SK-N-MC (cell line): ENCODE measurements at regions not wholly inside any gene's neighbourhood (a gene's known extent, or its start where the extent isn't known, plus 50 kb on each side); places are given as distances from the start of the nearest gene placed in this dataset.

Experiments
- DNase-seq: peaks from one replicate; pipeline ENCODE4 v3.0.0-alpha.2; 2011; ENCODE audit warnings: low read depth, low spot score
- H3K27ac ChIP-seq: fragments of 200-600 bp; sonication (generic); 2 replicates; pipeline ENCODE4 v1.5.1; 2016; ENCODE audit warnings: mixed run types
- H3K36me3 ChIP-seq: fragments of 200-600 bp; sonication (generic); 2 replicates; pipeline ENCODE4 v1.6.1; 2017; ENCODE audit warnings: antibody characterized with exemption, low read length, mixed read lengths; ENCODE audit not compliant: insufficient read depth
- H3K4me3 ChIP-seq: fragments of 200-600 bp; sonication (generic); 2 replicates; pipeline ENCODE4 v1.5.1; 2016
- H3K9ac ChIP-seq: fragments of 200-600 bp; sonication (generic); 2 replicates; pipeline ENCODE4 v1.8.0; 2017; ENCODE audit warnings: mixed run types, mixed read lengths; ENCODE audit not compliant: insufficient read length
- H3K9me3 ChIP-seq: fragments of 200-600 bp; sonication (generic); 2 replicates; pipeline ENCODE4 v1.6.1; 2017; ENCODE audit warnings: low read depth, mild to moderate bottlenecking, antibody characterized with exemption, low read length, moderate library complexity, mixed read lengths
- EZH2 ChIP-seq: fragments of 200-600 bp; sonication (generic); IDR thresholded peaks from one replicate; pipeline ENCODE4 v1.6.1; 2017; ENCODE audit warnings: antibody characterized with exemption
- FOXP2 ChIP-seq: optimal IDR thresholded peaks from 2 replicates; pipeline ENCODE3; 2011; ENCODE audit warnings: mild to moderate bottlenecking, moderate library complexity; ENCODE audit not compliant: insufficient read depth; ENCODE audit errors: extremely low read length, control extremely low read depth
- POLR2AphosphoS5 ChIP-seq: IDR thresholded peaks from 2 replicates; pipeline ENCODE4 v1.6.1; 2012; ENCODE audit warnings: mild to moderate bottlenecking, low read depth, low read length, borderline replicate concordance

- H3K4me3 ChIP-seq, result no peak overlapping the region
- H3K36me3 ChIP-seq, result no peaks in the 10 kb centered on the region
- no peaks in the 10 kb centered on the region for H3K9me3 ChIP-seq
- no peak overlapping the region for H3K27ac ChIP-seq
- H3K9ac ChIP-seq, result no peak overlapping the region
- no peak for TF ChIP-seq POLR2AphosphoS5
- no peak for TF ChIP-seq FOXP2
- no peak for TF ChIP-seq EZH2
- DNase-seq, result no peak
These were observed 586.5 kb upstream of the PTPRD start for GRCh38 chr9:11199335-11199734.

GRCh38 chr9:11204521-11204920, 591.7 kb upstream of the PTPRD start:
- TF ChIP-seq FOXP2, result no peak
- no peak for TF ChIP-seq POLR2AphosphoS5
- no peak for TF ChIP-seq EZH2
- no peak for DNase-seq
- Histone ChIP-seq H3K4me3 (no peak overlapping the region), H3K9me3 (no peaks in the 10 kb centered on the region), H3K27ac (no peak overlapping the region), H3K36me3 (no peaks in the 10 kb centered on the region), H3K9ac (no peak overlapping the region)

GRCh38 chr9:11206925-11207324, 594.1 kb upstream of the PTPRD start:
- no peak for DNase-seq
- H3K27ac ChIP-seq, result no peak overlapping the region
- no peaks in the 10 kb centered on the region for H3K36me3 ChIP-seq
- no peak for TF ChIP-seq POLR2AphosphoS5
- TF ChIP-seq EZH2, result no peak
- no peak for TF ChIP-seq FOXP2
- no peak overlapping the region for H3K4me3 ChIP-seq
- H3K9ac ChIP-seq, result no peak overlapping the region
- no peaks in the 10 kb centered on the region for H3K9me3 ChIP-seq

DNA sequence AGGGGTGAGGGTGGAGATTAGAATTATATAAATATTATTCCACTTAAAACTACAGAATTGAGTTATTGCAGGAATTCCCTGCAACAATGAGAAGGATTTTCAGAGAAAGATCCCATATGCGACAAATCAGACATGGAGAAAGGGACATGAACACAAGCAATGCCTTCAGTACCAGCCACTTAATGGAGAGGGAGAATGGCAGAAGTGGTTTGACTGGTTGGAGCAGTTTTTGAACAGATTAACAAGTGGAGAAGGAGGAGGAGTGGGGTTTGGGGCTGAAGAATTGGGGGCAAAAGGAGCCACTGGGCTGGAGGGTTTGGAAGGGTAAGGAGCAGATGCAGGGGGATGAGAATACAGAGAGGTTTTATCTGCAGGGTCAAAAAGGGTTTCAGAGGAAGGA, 620.9 kb upstream of the PTPRD start:
- no peak for TF ChIP-seq FOXP2
- TF ChIP-seq EZH2, result no peak
- TF ChIP-seq POLR2AphosphoS5, result no peak
- DNase-seq, result no peak
- Histone ChIP-seq H3K9ac (no peak overlapping the region), H3K9me3 (no peaks in the 10 kb centered on the region), H3K36me3 (no peaks in the 10 kb centered on the region), H3K27ac (no peak overlapping the region), H3K4me3 (no peak overlapping the region)

DNA sequence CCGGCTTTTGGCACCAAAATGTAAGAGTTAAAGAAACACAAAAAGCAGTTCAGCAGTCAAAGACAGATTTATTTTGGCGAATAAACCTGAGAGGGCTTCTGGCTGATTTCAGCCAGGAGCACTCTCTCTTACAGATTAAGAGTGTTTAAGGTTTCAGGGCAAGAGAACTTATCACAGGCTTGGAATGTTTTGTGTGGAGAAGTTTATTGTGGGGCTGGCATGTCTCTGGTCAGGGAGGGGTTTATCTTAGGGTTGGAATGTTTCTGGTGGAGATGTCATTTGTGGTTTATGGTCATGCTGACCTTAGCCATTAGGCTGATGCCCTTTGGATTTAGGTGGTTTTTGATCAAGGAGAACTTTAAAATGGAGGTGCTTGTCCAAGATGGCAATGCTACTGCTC, 622.3 kb upstream of the PTPRD start:
- Histone ChIP-seq H3K27ac (no peak overlapping the region), H3K9ac (no peak overlapping the region), H3K4me3 (no peak overlapping the region), H3K36me3 (no peaks in the 10 kb centered on the region), H3K9me3 (no peaks in the 10 kb centered on the region)
- DNase-seq, result no peak
- TF ChIP-seq FOXP2 (no peak), EZH2 (no peak), POLR2AphosphoS5 (no peak)

DNA sequence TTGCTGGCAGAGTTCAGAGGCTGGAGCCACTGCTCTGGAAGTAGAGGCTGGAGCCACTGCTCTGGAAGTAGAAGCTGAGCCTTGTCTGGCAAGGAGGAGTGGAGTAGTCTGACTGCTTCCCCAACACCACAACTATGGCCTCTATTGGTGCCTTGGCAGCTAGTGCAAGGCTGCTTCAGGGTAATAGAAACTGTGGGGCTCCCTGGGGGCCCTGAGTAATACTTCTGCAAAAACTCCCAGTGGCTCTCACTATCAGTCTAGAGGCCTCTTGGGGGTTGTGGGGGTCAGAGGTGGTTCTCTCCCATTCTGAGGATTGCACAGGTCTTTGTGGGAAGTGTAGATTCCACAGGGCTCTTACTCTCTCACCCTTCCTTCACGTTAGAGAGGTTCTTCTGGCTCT, 629.0 kb upstream of the PTPRD start:
- no peaks in the 10 kb centered on the region for H3K9me3 ChIP-seq
- DNase-seq, result no peak
- H3K27ac ChIP-seq, result no peak overlapping the region
- H3K4me3 ChIP-seq, result no peak overlapping the region
- H3K9ac ChIP-seq, result no peak overlapping the region
- TF ChIP-seq POLR2AphosphoS5 (no peak), FOXP2 (no peak), EZH2 (no peak)
- no peaks in the 10 kb centered on the region for H3K36me3 ChIP-seq

DNA sequence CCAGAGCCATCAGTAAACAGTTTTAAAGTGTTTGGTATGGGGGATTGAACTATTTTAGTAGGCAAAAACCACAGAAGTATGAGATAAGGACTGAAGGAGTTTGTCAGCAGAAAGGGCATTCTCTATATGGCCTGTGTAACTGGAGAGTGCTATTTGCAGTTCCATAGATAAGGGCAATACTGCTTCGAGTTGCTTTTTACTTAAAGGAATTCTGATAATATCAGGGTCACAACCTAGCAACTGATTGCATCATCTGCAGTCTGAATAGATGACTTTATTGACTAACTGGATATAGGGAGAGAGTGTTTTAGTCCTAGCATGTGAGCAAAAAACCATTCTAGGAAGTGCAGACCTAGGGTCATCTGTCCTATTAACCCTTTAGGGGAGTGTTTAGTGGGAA, 645.2 kb upstream of the PTPRD start:
- DNase-seq, result no peak
- H3K4me3 ChIP-seq, result no peak overlapping the region
- no peak for TF ChIP-seq POLR2AphosphoS5
- no peaks in the 10 kb centered on the region for H3K9me3 ChIP-seq
- H3K9ac ChIP-seq, result no peak overlapping the region
- no peaks in the 10 kb centered on the region for H3K36me3 ChIP-seq
- no peak overlapping the region for H3K27ac ChIP-seq

- Histone ChIP-seq H3K4me3 (no peak overlapping the region), H3K9me3 (peaks cover 13% of the 10 kb centered on the region), H3K36me3 (no peaks in the 10 kb centered on the region), H3K9ac (no peak overlapping the region), H3K27ac (no peak overlapping the region)
- no peak for DNase-seq
- no peak for TF ChIP-seq POLR2AphosphoS5
- TF ChIP-seq FOXP2, result no peak
- TF ChIP-seq EZH2, result no peak
These were observed 656.2 kb upstream of the PTPRD start for GRCh38 chr9:11269036-11269435.

DNA sequence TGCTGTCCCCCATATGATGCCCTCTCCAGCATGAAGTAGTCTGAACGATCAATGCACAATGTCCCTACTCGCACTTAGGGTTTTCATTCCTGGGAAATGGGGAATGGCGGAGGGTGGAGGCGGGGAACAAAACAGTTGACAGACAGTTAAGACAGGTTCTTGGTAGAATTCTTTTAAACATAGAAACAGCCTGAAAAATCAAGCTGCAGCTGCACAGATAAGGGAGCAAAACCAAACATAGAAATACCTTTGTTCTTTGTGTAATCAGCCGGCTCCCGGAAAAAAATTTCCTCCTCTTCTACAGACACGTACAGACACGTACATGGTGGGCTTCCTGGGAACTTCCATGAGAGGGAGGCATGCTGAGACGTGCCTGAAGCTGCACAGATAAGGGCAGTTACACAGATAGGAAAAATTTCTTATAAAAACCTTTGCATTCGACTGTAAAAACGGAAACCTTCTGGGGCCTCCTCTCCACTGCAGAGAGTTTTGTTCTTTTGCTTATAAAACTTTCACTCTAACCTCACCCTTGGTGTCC, 662.4 kb upstream of the PTPRD start:
- Histone ChIP-seq H3K9ac (no peak overlapping the region), H3K4me3 (no peak overlapping the region), H3K27ac (no peak overlapping the region), H3K9me3 (no peaks in the 10 kb centered on the region), H3K36me3 (no peaks in the 10 kb centered on the region)
- no peak for TF ChIP-seq FOXP2
- no peak for TF ChIP-seq POLR2AphosphoS5
- TF ChIP-seq EZH2, result no peak
- DNase-seq, result no peak

- no peaks in the 10 kb centered on the region for H3K36me3 ChIP-seq
- TF ChIP-seq EZH2, result no peak
- no peak for TF ChIP-seq FOXP2
- TF ChIP-seq POLR2AphosphoS5, result no peak
- DNase-seq, result no peak
These were observed 700.2 kb upstream of the PTPRD start for GRCh38 chr9:11312966-11313365.

More at GRCh38 chr9:11312966-11313365, 700.2 kb upstream of the PTPRD start:
- H3K27ac ChIP-seq, result no peak overlapping the region
- no peaks in the 10 kb centered on the region for H3K9me3 ChIP-seq
- no peak overlapping the region for H3K9ac ChIP-seq
- H3K4me3 ChIP-seq, result no peak overlapping the region
